Loucy (cell line): ENCODE measurements at regions not wholly inside any gene's neighbourhood (a gene's known extent, or its start where the extent isn't known, plus 50 kb on each side); places are given as distances from the start of the nearest gene placed in this dataset.
"Not testable (repeated sequence)": the region's sequence is repeated elsewhere in the genome, so short reads cannot be mapped to it uniquely, and the experiment has no call there.

Experiments
- H2AFZ ChIP-seq: fragments of 200-600 bp; sonication (generic); 2 replicates; pipeline ENCODE4 v1.6.0; 2016; ENCODE audit warnings: antibody characterized with exemption, mild to moderate bottlenecking, low read length, moderate library complexity
- H3F3A ChIP-seq: fragments of 200-600 bp; 2 replicates; pipeline ENCODE4 v1.6.0; 2016; ENCODE audit warnings: antibody characterized with exemption, low read depth, mild to moderate bottlenecking
- H3K27me3 ChIP-seq: fragments of 200-600 bp; sonication (generic); 2 replicates; pipeline ENCODE4 v1.6.1; 2014; ENCODE audit warnings: low read length, mild to moderate bottlenecking; ENCODE audit not compliant: insufficient read depth, poor library complexity, severe bottlenecking
- H3K36me3 ChIP-seq: fragments of 200-600 bp; sonication (generic); 2 replicates; pipeline ENCODE4 v1.6.1; 2016; ENCODE audit warnings: low read length; ENCODE audit not compliant: insufficient read depth
- H3K4me1 ChIP-seq: fragments of 200-600 bp; sonication (generic); 2 replicates; pipeline ENCODE4 v1.5.1; 2014; ENCODE audit warnings: low read length, mild to moderate bottlenecking; ENCODE audit not compliant: insufficient read depth, poor library complexity, severe bottlenecking
- H3K4me2 ChIP-seq: fragments of 200-600 bp; sonication (generic); 2 replicates; pipeline ENCODE4 v1.6.0; 2014; ENCODE audit warnings: antibody characterized with exemption, low read length, low read depth, mild to moderate bottlenecking; ENCODE audit not compliant: poor library complexity, severe bottlenecking
- H3K4me3 ChIP-seq: fragments of 200-600 bp; sonication (generic); 2 replicates; pipeline ENCODE4 v1.5.1; 2014; ENCODE audit warnings: low read length, mild to moderate bottlenecking, mixed read lengths; ENCODE audit not compliant: poor library complexity, severe bottlenecking
- H3K79me2 ChIP-seq: fragments of 200-600 bp; sonication (generic); 2 replicates; pipeline ENCODE4 v1.6.1; 2014; ENCODE audit warnings: low read length; ENCODE audit not compliant: insufficient read depth
- H3K9ac ChIP-seq: fragments of 200-600 bp; sonication (generic); 2 replicates; pipeline ENCODE4 v1.6.0; 2014; ENCODE audit warnings: mild to moderate bottlenecking, low read depth, low read length, moderate library complexity; ENCODE audit not compliant: poor library complexity, severe bottlenecking
- H3K9me2 ChIP-seq: fragments of 200-600 bp; sonication (generic); replicated peaks from 2 replicates; pipeline ENCODE4 v1.6.1; 2016; ENCODE audit warnings: low read depth, low read length, mixed read lengths
- H3K9me3 ChIP-seq: fragments of 200-600 bp; sonication (generic); 2 replicates; pipeline ENCODE4 v1.6.1; 2014; ENCODE audit warnings: mild to moderate bottlenecking, antibody characterized with exemption, low read length, low read depth; ENCODE audit not compliant: insufficient read depth
- H4K20me1 ChIP-seq: fragments of 200-600 bp; sonication (generic); 2 replicates; pipeline ENCODE4 v1.6.0; 2014; ENCODE audit warnings: antibody characterized with exemption, low read length, mild to moderate bottlenecking; ENCODE audit not compliant: insufficient read depth, poor library complexity, severe bottlenecking
- CTCF ChIP-seq: fragments of 200-600 bp; sonication (generic); conservative IDR thresholded peaks from 2 replicates; pipeline ENCODE4 v1.5.1; 2014; ENCODE audit warnings: mild to moderate bottlenecking, antibody characterized with exemption, low read length
- EZH2phosphoT487 ChIP-seq: fragments of 200-600 bp; IDR thresholded peaks from 2 replicates; pipeline ENCODE4 v1.6.1; 2018; ENCODE audit warnings: antibody characterized with exemption, mild to moderate bottlenecking, moderate library complexity, borderline replicate concordance

GRCh38 chr7:153766926-153767325 lies 285.3 kb upstream of the DPP6 start:
- H3K9ac ChIP-seq, H3K4me2 ChIP-seq, H4K20me1 ChIP-seq, H3K4me3 ChIP-seq, H3F3A ChIP-seq, H3K79me2 ChIP-seq, H3K9me3 ChIP-seq, H3K4me1 ChIP-seq, H2AFZ ChIP-seq, H3K9me2 ChIP-seq, H3K36me3 ChIP-seq, H3K27me3 ChIP-seq: not testable (repeated sequence)

GRCh38 chr7:153772966-153773365 lies 279.2 kb upstream of the DPP6 start:
- Histone ChIP-seq H3K9ac (no peak overlapping the region), H2AFZ (no peak overlapping the region), H3K4me2 (no peak overlapping the region), H3K79me2 (no peaks in the 10 kb centered on the region), H3K4me3 (no peak overlapping the region), H3F3A (no peaks in the 10 kb centered on the region), H4K20me1 (no peaks in the 10 kb centered on the region), H3K36me3 (no peaks in the 10 kb centered on the region), H3K4me1 (no peaks in the 10 kb centered on the region), H3K9me3 (no peaks in the 10 kb centered on the region), H3K27me3 (no peaks in the 10 kb centered on the region), H3K9me2 (no peaks in the 10 kb centered on the region)
- TF ChIP-seq EZH2phosphoT487: no peak
- no peak for TF ChIP-seq CTCF

- not testable (repeated sequence) for H4K20me1 ChIP-seq, H3K4me2 ChIP-seq, H3K79me2 ChIP-seq, H3F3A ChIP-seq, H3K36me3 ChIP-seq, H3K4me3 ChIP-seq, H3K9me2 ChIP-seq, H3K9ac ChIP-seq, H2AFZ ChIP-seq, H3K27me3 ChIP-seq, H3K4me1 ChIP-seq, H3K9me3 ChIP-seq
Measured at GRCh38 chr7:153776940-153777339, 275.3 kb upstream of the DPP6 start.

GRCh38 chr7:153797363-153797762 lies 254.8 kb upstream of the DPP6 start:
- H3K4me3 ChIP-seq, H3K4me2 ChIP-seq, H3K9me3 ChIP-seq, H3K9me2 ChIP-seq, H3K36me3 ChIP-seq, H3K4me1 ChIP-seq, H3K27me3 ChIP-seq, H3K9ac ChIP-seq, H3F3A ChIP-seq, H3K79me2 ChIP-seq, H4K20me1 ChIP-seq, H2AFZ ChIP-seq: not testable (repeated sequence)

GRCh38 chr7:153808117-153808516 lies 244.1 kb upstream of the DPP6 start:
- H2AFZ ChIP-seq: no peak overlapping the region
- no peak overlapping the region for H3K4me2 ChIP-seq
- no peaks in the 10 kb centered on the region for H4K20me1 ChIP-seq
- no peaks in the 10 kb centered on the region for H3K4me1 ChIP-seq
- no peaks in the 10 kb centered on the region for H3K27me3 ChIP-seq
- no peaks in the 10 kb centered on the region for H3K9me2 ChIP-seq
- TF ChIP-seq EZH2phosphoT487 (no peak), CTCF (no peak)
- no peak overlapping the region for H3K4me3 ChIP-seq
- no peaks in the 10 kb centered on the region for H3F3A ChIP-seq
- H3K36me3 ChIP-seq: no peaks in the 10 kb centered on the region
- no peak overlapping the region for H3K9ac ChIP-seq
- no peaks in the 10 kb centered on the region for H3K9me3 ChIP-seq
- no peaks in the 10 kb centered on the region for H3K79me2 ChIP-seq
